Breast epithelium (tissue), 4 donors: ENCODE measurements at regions not wholly inside any gene's neighbourhood (a gene's known extent, or its start where the extent isn't known, plus 50 kb on each side); places are given as distances from the start of the nearest gene placed in this dataset.

Experiments
- DNase-seq, 2 donors: peaks; one replicate each; pipeline ENCODE4 v3.0.0-alpha.2; 2019; ENCODE audit warnings: low spot score in 2 of 2
- H3K27ac ChIP-seq, 2 donors: fragments of 200-600 bp; sonication (generic) in 1 of 2; one replicate each; pipeline ENCODE4 v1.5.1; 2016 to 2019; ENCODE audit warnings: mild to moderate bottlenecking in 1 of 2
- H3K27me3 ChIP-seq, 2 donors: fragments of 200-600 bp; sonication (generic) in 1 of 2; one replicate each; pipeline versions ENCODE4 v1.5.1 to v1.6.0; 2017 to 2019; ENCODE audit warnings: control low read depth in 1 of 2, mild to moderate bottlenecking in 1 of 2
- H3K36me3 ChIP-seq: fragments of 200-600 bp; one replicate; pipeline ENCODE4 v1.5.1; 2019
- H3K4me1 ChIP-seq, 2 donors: fragments of 200-600 bp; sonication (generic); one replicate each; pipeline ENCODE4 v1.5.1; 2016 to 2019; ENCODE audit warnings: control low read depth in 1 of 2
- H3K4me3 ChIP-seq, 3 donors: fragments of 200-600 bp; sonication (generic); 1 replicate in 2 of 3; 2 replicates in 1 of 3; pipeline ENCODE4 v1.5.1; 2016 to 2019; ENCODE audit warnings: mild to moderate bottlenecking in 3 of 3, moderate library complexity in 2 of 3
- H3K9me3 ChIP-seq, 2 donors: fragments of 200-600 bp; sonication (generic) in 1 of 2; one replicate each; pipeline ENCODE4 v1.5.1; 2016 to 2019; ENCODE audit warnings: control low read depth in 1 of 2
- POLR2A ChIP-seq: fragments of 450-650 bp; IDR thresholded peaks from one replicate; pipeline ENCODE4 v1.6.1; 2016; ENCODE audit warnings: antibody characterized with exemption, mild to moderate bottlenecking, moderate library complexity
- POLR2AphosphoS5 ChIP-seq, 3 donors: sonication (generic); formaldehyde crosslinking; IDR thresholded peaks; one replicate each; pipeline ENCODE4 v1.6.1; 2017; ENCODE audit warnings: antibody characterized with exemption in 3 of 3
- intact Hi-C: fragments of 100-400 bp; cut with DNase I; formaldehyde crosslinking; loops from one replicate; pipeline ENCODE4 v1.15.1; 2023; ENCODE audit warnings: low total_unique reads
- TF ChIP-seq, protein P1 (sequence below), 3 donors: fragments of 450-650 bp; IDR thresholded peaks; one replicate each; pipeline ENCODE4 v1.5.1; 2016 to 2017; ENCODE audit warnings: antibody characterized with exemption in 3 of 3, mild to moderate bottlenecking in 3 of 3, moderate library complexity in 3 of 3

DNA sequence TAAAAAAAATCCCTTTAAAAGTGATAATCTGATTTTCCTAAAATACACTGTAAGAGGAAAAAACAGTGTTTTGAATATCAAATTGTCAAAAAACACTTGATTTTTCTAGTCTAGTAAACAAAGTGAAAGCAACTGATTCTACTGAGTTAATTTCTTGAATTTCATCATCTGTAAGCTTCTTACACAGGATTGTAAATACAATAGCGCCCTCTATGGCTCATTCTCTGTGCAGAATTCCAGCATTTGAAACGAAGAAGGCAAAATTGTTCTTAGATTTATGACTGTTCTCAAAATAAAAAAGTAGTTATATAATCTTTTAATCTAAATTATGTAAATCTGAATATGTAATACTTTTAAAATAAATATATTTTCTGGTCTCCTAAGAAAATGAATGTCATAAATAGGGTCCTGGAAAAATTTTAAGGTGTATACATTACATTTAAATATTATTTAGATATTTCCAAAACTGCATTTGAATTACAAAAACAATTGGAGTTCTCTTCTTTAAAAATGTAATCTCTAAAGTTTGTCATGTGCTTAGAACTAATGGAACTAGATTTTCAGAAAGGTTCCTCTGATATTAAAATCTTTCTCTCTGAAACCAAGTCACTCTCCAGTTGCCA lies 176.9 kb upstream of the MC4R start:
- intact Hi-C loops: no loop called here
- Histone ChIP-seq H3K4me1 (no peaks in the 10 kb centered on the region), H3K4me3 (no peak overlapping the region), H3K27me3 (no peaks in the 10 kb centered on the region), H3K27ac (no peak overlapping the region), H3K36me3 (no peaks in the 10 kb centered on the region), H3K9me3 (no peaks in the 10 kb centered on the region)
- no peak for TF ChIP-seq POLR2AphosphoS5 (IDR thresholded peaks at IDR 0.05)
- TF ChIP-seq, protein P1, sequence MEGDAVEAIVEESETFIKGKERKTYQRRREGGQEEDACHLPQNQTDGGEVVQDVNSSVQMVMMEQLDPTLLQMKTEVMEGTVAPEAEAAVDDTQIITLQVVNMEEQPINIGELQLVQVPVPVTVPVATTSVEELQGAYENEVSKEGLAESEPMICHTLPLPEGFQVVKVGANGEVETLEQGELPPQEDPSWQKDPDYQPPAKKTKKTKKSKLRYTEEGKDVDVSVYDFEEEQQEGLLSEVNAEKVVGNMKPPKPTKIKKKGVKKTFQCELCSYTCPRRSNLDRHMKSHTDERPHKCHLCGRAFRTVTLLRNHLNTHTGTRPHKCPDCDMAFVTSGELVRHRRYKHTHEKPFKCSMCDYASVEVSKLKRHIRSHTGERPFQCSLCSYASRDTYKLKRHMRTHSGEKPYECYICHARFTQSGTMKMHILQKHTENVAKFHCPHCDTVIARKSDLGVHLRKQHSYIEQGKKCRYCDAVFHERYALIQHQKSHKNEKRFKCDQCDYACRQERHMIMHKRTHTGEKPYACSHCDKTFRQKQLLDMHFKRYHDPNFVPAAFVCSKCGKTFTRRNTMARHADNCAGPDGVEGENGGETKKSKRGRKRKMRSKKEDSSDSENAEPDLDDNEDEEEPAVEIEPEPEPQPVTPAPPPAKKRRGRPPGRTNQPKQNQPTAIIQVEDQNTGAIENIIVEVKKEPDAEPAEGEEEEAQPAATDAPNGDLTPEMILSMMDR (IDR thresholded peaks at IDR 0.05): peak in 2 of 3 donors; percentile 48 to 67
- TF ChIP-seq POLR2A: no peak
- DNase-seq: no peak

DNA sequence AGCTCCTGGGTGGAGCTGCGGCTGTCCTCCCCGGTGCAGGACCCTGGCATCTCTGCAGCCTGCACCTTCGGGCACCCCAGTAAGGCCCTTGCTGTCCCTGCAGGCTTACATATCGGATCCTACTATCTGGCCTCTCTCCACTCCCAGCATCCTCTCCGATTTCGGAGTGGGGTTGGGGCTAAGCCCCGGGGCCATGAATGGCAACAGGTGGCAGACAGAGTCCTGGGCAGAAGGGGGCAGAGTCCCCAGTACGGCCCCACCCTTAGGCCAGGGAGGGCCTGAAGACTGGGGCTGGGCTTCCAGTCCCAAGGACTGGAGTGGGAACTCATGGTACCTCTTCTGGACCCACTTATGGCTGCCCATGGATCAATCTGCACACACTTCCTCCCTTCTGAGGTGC lies 180.4 kb upstream of the MC4R start:
- TF ChIP-seq POLR2AphosphoS5 (IDR thresholded peaks at IDR 0.05): no peak
- TF ChIP-seq, protein P1 (IDR thresholded peaks at IDR 0.05): no peak
- no peak for TF ChIP-seq POLR2A
- Histone ChIP-seq H3K27me3 (no peaks in the 10 kb centered on the region), H3K4me1 (no peaks in the 10 kb centered on the region), H3K36me3 (no peaks in the 10 kb centered on the region), H3K9me3 (no peaks in the 10 kb centered on the region), H3K27ac (no peak overlapping the region), H3K4me3 (no peak overlapping the region)
- intact Hi-C loops: no loop called here
- DNase-seq: no peak

DNA sequence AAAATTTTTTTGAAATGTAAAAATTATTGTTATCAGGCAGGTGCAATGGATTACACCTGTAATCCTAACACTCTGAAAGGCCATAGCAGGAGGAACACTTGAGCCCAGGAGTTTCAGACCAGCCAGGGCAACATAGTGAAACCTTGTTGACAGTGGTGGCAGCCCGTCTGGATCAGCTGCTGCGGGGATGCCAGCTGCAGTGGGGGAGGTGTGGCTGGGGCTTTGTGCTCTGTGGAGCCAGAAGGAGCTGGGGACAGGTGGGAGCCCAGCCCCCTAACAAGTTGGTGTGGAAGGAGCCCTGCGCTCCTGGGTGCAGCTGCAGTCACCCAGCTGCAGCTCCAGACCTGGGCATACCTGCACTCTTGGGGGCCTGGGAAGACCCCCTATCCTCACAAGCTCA lies 182.4 kb upstream of the MC4R start:
- Histone ChIP-seq H3K4me1 (no peaks in the 10 kb centered on the region), H3K27ac (no peak overlapping the region), H3K4me3 (no peak overlapping the region), H3K9me3 (no peaks in the 10 kb centered on the region), H3K27me3 (no peaks in the 10 kb centered on the region), H3K36me3 (no peaks in the 10 kb centered on the region)
- TF ChIP-seq POLR2A: no peak
- TF ChIP-seq, protein P1 (IDR thresholded peaks at IDR 0.05): no peak
- no peak for TF ChIP-seq POLR2AphosphoS5 (IDR thresholded peaks at IDR 0.05)
- intact Hi-C loops: no loop called here
- DNase-seq: no peak

- intact Hi-C loops: no loop called here
- Histone ChIP-seq H3K27ac (no peak overlapping the region), H3K36me3 (no peaks in the 10 kb centered on the region), H3K9me3 (no peaks in the 10 kb centered on the region), H3K27me3 (no peaks in the 10 kb centered on the region), H3K4me1 (no peaks in the 10 kb centered on the region), H3K4me3 (no peak overlapping the region)
- no peak for DNase-seq
- no peak for TF ChIP-seq POLR2A
- TF ChIP-seq, protein P1 (IDR thresholded peaks at IDR 0.05): no peak
- no peak for TF ChIP-seq POLR2AphosphoS5 (IDR thresholded peaks at IDR 0.05)
These were observed 183.1 kb upstream of the MC4R start for GRCh38 chr18:60555625-60556024.

GRCh38 chr18:60556326-60556725 lies 183.8 kb upstream of the MC4R start:
- no peak overlapping the region for H3K27ac ChIP-seq
- H3K4me3 ChIP-seq: no peak overlapping the region
- no peaks in the 10 kb centered on the region for H3K4me1 ChIP-seq
- no peaks in the 10 kb centered on the region for H3K27me3 ChIP-seq
- DNase-seq: no peak
- H3K36me3 ChIP-seq: no peaks in the 10 kb centered on the region
- TF ChIP-seq POLR2AphosphoS5 (IDR thresholded peaks at IDR 0.05) (no peak), POLR2A (no peak)
- TF ChIP-seq, protein P1 (IDR thresholded peaks at IDR 0.05): no peak
- no peaks in the 10 kb centered on the region for H3K9me3 ChIP-seq
- intact Hi-C loops: no loop called here
